ENCODE measurements at regions not wholly inside any gene's neighbourhood (a gene's known extent, or its start where the extent isn't known, plus 50 kb on each side); places are given as distances from the start of the nearest gene placed in this dataset.
"Not testable (repeated sequence)": the region's sequence is repeated elsewhere in the genome, so short reads cannot be mapped to it uniquely, and the experiment has no call there.

GRCh38 chr16:80100186-80100585 is 440.6 kb upstream of the DYNLRB2 start:
- H3K27me3 Mint-ChIP-seq: peaks cover 6% of the 10 kb centered on the region
- no peak overlapping the region for H3K27ac Mint-ChIP-seq
- intact Hi-C loops (cut with micrococcal nuclease): no loop called here
- ChIA-PET POLR2A (no interaction called here), CTCF (no interaction called here)
- peaks cover 7% of the 10 kb centered on the region for H3K9me3 Mint-ChIP-seq
- DNase-seq (no peak), ATAC-seq (ENCODE audit: low read depth) (no peak)
- H3K4me1 Mint-ChIP-seq: no peaks in the 10 kb centered on the region
- H3K36me3 Mint-ChIP-seq (ENCODE audit: low read depth): no peaks in the 10 kb centered on the region
- TF ChIP-seq CTCF (IDR thresholded peaks at IDR 0.05): no peak
- H3K4me3 Mint-ChIP-seq: no peak overlapping the region

GRCh38 chr16:80097098-80097497 is 443.7 kb upstream of the DYNLRB2 start:
- no peak for ATAC-seq (ENCODE audit: low read depth)
- Mint-ChIP-seq H3K4me1 (no peaks in the 10 kb centered on the region), H3K4me3 (no peak overlapping the region), H3K9me3 (peaks cover 7% of the 10 kb centered on the region), H3K36me3 (ENCODE audit: low read depth) (no peaks in the 10 kb centered on the region), H3K27me3 (no peaks in the 10 kb centered on the region), H3K27ac (no peak overlapping the region)
- no peak for DNase-seq
- no peak for TF ChIP-seq CTCF (IDR thresholded peaks at IDR 0.05)
- ChIA-PET CTCF (no interaction called here), POLR2A (no interaction called here)
- intact Hi-C loops (cut with micrococcal nuclease): no loop called here

GRCh38 chr16:80092681-80093080 is 448.1 kb upstream of the DYNLRB2 start:
- no peak for TF ChIP-seq CTCF (IDR thresholded peaks at IDR 0.05)
- CTCF ChIA-PET: no interaction called here
- POLR2A ChIA-PET: no interaction called here
- no peak for DNase-seq
- peaks cover 7% of the 10 kb centered on the region for H3K9me3 Mint-ChIP-seq
- no peak for ATAC-seq (ENCODE audit: low read depth)
- intact Hi-C loops (cut with micrococcal nuclease): no loop called here
- no peaks in the 10 kb centered on the region for H3K36me3 Mint-ChIP-seq (ENCODE audit: low read depth)
- H3K4me1 Mint-ChIP-seq: no peaks in the 10 kb centered on the region
- H3K27me3 Mint-ChIP-seq: no peaks in the 10 kb centered on the region
- H3K27ac Mint-ChIP-seq: no peak overlapping the region
- no peak overlapping the region for H3K4me3 Mint-ChIP-seq

GRCh38 chr16:80091453-80091852 is 449.3 kb upstream of the DYNLRB2 start:
- H3K36me3 Mint-ChIP-seq (ENCODE audit: low read depth); H3K4me3 Mint-ChIP-seq; POLR2A ChIA-PET; H3K4me1 Mint-ChIP-seq; H3K27ac Mint-ChIP-seq; H3K27me3 Mint-ChIP-seq; ATAC-seq (ENCODE audit: low read depth); CTCF ChIA-PET; H3K9me3 Mint-ChIP-seq; intact Hi-C loops (cut with micrococcal nuclease); DNase-seq: not testable (repeated sequence)

GRCh38 chr16:80085606-80086005 is 455.2 kb upstream of the DYNLRB2 start:
- POLR2A ChIA-PET: no interaction called here
- Mint-ChIP-seq H3K27me3 (no peaks in the 10 kb centered on the region), H3K4me1 (no peaks in the 10 kb centered on the region), H3K9me3 (no peaks in the 10 kb centered on the region), H3K4me3 (no peak overlapping the region), H3K27ac (no peak overlapping the region), H3K36me3 (ENCODE audit: low read depth) (no peaks in the 10 kb centered on the region)
- TF ChIP-seq CTCF (IDR thresholded peaks at IDR 0.05): no peak
- ATAC-seq (ENCODE audit: low read depth) (no peak), DNase-seq (no peak)
- CTCF ChIA-PET: no interaction called here
- intact Hi-C loops (cut with micrococcal nuclease): no loop called here

- POLR2A ChIA-PET: no interaction called here
Measured at GRCh38 chr16:80084614-80085013, 456.2 kb upstream of the DYNLRB2 start.

More at GRCh38 chr16:80084614-80085013, 456.2 kb upstream of the DYNLRB2 start:
- intact Hi-C loops (cut with micrococcal nuclease): no loop called here
- H3K9me3 Mint-ChIP-seq: no peaks in the 10 kb centered on the region
- CTCF ChIA-PET: no interaction called here
- H3K27ac Mint-ChIP-seq: no peak overlapping the region
- no peak overlapping the region for H3K4me3 Mint-ChIP-seq
- H3K36me3 Mint-ChIP-seq (ENCODE audit: low read depth): no peaks in the 10 kb centered on the region
- no peak for TF ChIP-seq CTCF (IDR thresholded peaks at IDR 0.05)
- H3K4me1 Mint-ChIP-seq: no peaks in the 10 kb centered on the region
- no peak for ATAC-seq (ENCODE audit: low read depth)
- no peaks in the 10 kb centered on the region for H3K27me3 Mint-ChIP-seq
- DNase-seq: no peak
